ENCODE measurements at regions not wholly inside any gene's neighbourhood (a gene's known extent, or its start where the extent isn't known, plus 50 kb on each side); places are given as distances from the start of the nearest gene placed in this dataset.

DNA sequence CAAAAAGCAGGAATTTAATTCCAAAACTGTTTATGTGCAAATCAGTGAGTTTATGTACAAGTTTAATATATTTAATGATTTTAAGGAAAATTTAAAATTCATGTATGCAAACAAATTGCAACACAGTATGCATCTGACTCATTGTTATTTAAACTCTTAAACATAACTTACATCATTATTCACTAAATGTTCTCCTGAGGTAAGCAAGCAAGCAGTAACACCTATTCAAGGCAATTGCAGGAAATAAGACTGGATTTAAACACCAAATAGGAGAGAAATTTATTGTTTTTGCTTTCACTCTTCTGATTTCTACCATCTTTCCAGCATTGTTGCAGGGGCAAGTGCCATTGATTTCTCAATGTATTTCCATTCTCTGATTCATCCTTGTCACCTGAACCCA lies 239.5 kb downstream of the TFAP2A start:
- no peaks in the 10 kb centered on the region for H4K20me1 ChIP-seq (ENCODE audit: control insufficient read depth, insufficient read depth, insufficient read length)
- no peak overlapping the region for H3K56ac ChIP-seq (ENCODE audit: insufficient read length, low read depth, low read length)
- no peaks in the 10 kb centered on the region for H3K4me1 ChIP-seq (ENCODE audit: insufficient read depth, low read length)
- H2BK12ac ChIP-seq (ENCODE audit: insufficient read length, low read depth, low read length), result no peak overlapping the region
- no peak overlapping the region for H3K23ac ChIP-seq (ENCODE audit: insufficient read length, low read depth, low read length)
- no peak overlapping the region for H3K4me2 ChIP-seq (ENCODE audit: insufficient read depth, insufficient read length, low read length)
- no peak overlapping the region for H3K4me3 Mint-ChIP-seq
- DNase-seq, result no peak
- peaks cover 4 to 9% of the 10 kb centered on the region in 2 experiments for H3K9me3 Mint-ChIP-seq
- H2BK5ac ChIP-seq (ENCODE audit: insufficient read length, low read length), result no peak overlapping the region
- no peak overlapping the region for H4K8ac ChIP-seq (replicated peaks; ENCODE audit: insufficient read length, low read depth, low read length)
- no peaks in the 10 kb centered on the region for H3K9me3 ChIP-seq (ENCODE audit: control insufficient read depth, low read depth, low read length)
- no peaks in the 10 kb centered on the region for H3K79me1 ChIP-seq (ENCODE audit: insufficient read depth, low read depth, low read length, poor library complexity, severe bottlenecking)
- no peaks in the 10 kb centered on the region for H3K79me2 ChIP-seq (ENCODE audit: insufficient read depth, low read length)
- no peak overlapping the region for H3K27ac ChIP-seq (ENCODE audit: insufficient read length, low read depth, low read length)
- no peak overlapping the region for H3K18ac ChIP-seq (ENCODE audit: insufficient read length, low read depth, low read length)
- H3K36me3 Mint-ChIP-seq (ENCODE audit: insufficient read depth in 1 of 3, low read depth in 3 of 3), result peaks cover 2 to 6% (median 3%) of the 10 kb centered on the region in 3 experiments; a peak in 3 of 7 replicates
- H3T11ph ChIP-seq (ENCODE audit: low read length), result no peak overlapping the region
- H3K27me3 Mint-ChIP-seq (ENCODE audit: low read depth), result peaks cover 4% of the 10 kb centered on the region; the same call in 1 of the 2 replicates
- TF ChIP-seq, protein P1, sequence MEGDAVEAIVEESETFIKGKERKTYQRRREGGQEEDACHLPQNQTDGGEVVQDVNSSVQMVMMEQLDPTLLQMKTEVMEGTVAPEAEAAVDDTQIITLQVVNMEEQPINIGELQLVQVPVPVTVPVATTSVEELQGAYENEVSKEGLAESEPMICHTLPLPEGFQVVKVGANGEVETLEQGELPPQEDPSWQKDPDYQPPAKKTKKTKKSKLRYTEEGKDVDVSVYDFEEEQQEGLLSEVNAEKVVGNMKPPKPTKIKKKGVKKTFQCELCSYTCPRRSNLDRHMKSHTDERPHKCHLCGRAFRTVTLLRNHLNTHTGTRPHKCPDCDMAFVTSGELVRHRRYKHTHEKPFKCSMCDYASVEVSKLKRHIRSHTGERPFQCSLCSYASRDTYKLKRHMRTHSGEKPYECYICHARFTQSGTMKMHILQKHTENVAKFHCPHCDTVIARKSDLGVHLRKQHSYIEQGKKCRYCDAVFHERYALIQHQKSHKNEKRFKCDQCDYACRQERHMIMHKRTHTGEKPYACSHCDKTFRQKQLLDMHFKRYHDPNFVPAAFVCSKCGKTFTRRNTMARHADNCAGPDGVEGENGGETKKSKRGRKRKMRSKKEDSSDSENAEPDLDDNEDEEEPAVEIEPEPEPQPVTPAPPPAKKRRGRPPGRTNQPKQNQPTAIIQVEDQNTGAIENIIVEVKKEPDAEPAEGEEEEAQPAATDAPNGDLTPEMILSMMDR (conservative IDR thresholded peaks at IDR 0.05), result no peak
- H2AK5ac ChIP-seq (ENCODE audit: insufficient read length, low read length), result no peak overlapping the region
- no peaks in the 10 kb centered on the region for H3K27me3 ChIP-seq (ENCODE audit: insufficient read depth, low read length)
- no peak overlapping the region for H2BK15ac ChIP-seq (ENCODE audit: low read depth, low read length)
- no peak overlapping the region for H3K4ac ChIP-seq (ENCODE audit: low read depth, low read length)
- no peak overlapping the region for H2AFZ ChIP-seq (ENCODE audit: low read length)
- H3K23me2 ChIP-seq (ENCODE audit: insufficient read length, low read depth, low read length, poor library complexity, severe bottlenecking), result no peaks in the 10 kb centered on the region
- no peak overlapping the region for H3K27ac Mint-ChIP-seq
- no peak overlapping the region for H2BK120ac ChIP-seq (ENCODE audit: low read depth, low read length, poor library complexity, severe bottlenecking)
- H4K5ac ChIP-seq (ENCODE audit: insufficient read length, low read depth, low read length), result no peak overlapping the region
- H3K9ac ChIP-seq (ENCODE audit: extremely low read depth, insufficient read length, low read length), result no peak overlapping the region
- H3K4me1 Mint-ChIP-seq, result peaks cover 15% of the 10 kb centered on the region in 2 experiments
- H3K14ac ChIP-seq (ENCODE audit: insufficient read depth, low read length), result no peak overlapping the region
- H2BK20ac ChIP-seq (ENCODE audit: low read depth, low read length, poor library complexity, severe bottlenecking), result no peak overlapping the region
- no peak overlapping the region for H4K91ac ChIP-seq (ENCODE audit: insufficient read length, low read depth, low read length)

All from H9 (cell line).